ENCODE measurements at regions not wholly inside any gene's neighbourhood (a gene's known extent, or its start where the extent isn't known, plus 50 kb on each side); places are given as distances from the start of the nearest gene placed in this dataset.

DNA sequence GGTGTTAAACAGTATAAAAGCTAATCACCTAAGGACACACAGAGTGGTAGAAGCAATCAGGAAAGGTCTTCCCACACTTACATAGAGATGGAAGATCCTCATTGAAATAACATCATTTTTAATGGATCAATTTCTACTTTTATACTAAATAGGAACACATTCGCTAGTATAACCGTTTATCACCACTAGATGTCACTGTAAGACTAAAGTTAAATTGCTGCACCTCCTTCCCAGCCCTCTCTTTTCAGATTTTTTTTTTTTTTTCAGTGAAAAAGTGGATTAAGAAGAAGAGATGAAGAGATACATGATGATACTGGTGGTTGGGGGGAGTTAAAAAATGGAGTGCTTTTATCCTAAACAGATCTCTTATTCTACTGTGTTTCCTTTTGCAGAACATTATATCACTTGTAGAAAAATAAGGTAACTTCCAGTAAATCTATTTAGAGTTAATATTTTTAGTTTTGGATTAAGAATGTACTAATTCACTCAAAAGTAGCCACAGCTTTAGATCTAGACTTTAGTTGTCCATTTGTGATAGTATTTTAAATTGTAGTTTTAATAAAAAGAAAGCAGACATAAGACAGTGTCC is 116.9 kb upstream of the ARRDC3 start:
- no peaks in the 10 kb centered on the region for H4K20me1 ChIP-seq (ENCODE audit: insufficient read depth, low read length)
- H3K27ac ChIP-seq (ENCODE audit: low read depth, low read length): no peak overlapping the region
- no peaks in the 10 kb centered on the region for H3K36me3 ChIP-seq (ENCODE audit: insufficient read depth, low read length)
- no peak overlapping the region for H2AFZ ChIP-seq (ENCODE audit: low read length)
- no peak for DNase-seq (ENCODE audit: insufficient read length, low spot score, missing footprints)
- no peaks in the 10 kb centered on the region for H3K4me1 ChIP-seq (ENCODE audit: insufficient read depth, low read length)
- peaks cover 4% of the 10 kb centered on the region for H3K27me3 ChIP-seq (ENCODE audit: insufficient read depth, low read length)
- H3K4me2 ChIP-seq (ENCODE audit: insufficient read depth, low read length): no peak overlapping the region
- H3K79me2 ChIP-seq (ENCODE audit: insufficient read depth, low read length): no peaks in the 10 kb centered on the region
- no peaks in the 10 kb centered on the region for H3K9me3 ChIP-seq (ENCODE audit: low read depth, low read length)
- no peak overlapping the region for H3K4me3 ChIP-seq (ENCODE audit: insufficient read depth, low read length)
- TF ChIP-seq, protein P1, sequence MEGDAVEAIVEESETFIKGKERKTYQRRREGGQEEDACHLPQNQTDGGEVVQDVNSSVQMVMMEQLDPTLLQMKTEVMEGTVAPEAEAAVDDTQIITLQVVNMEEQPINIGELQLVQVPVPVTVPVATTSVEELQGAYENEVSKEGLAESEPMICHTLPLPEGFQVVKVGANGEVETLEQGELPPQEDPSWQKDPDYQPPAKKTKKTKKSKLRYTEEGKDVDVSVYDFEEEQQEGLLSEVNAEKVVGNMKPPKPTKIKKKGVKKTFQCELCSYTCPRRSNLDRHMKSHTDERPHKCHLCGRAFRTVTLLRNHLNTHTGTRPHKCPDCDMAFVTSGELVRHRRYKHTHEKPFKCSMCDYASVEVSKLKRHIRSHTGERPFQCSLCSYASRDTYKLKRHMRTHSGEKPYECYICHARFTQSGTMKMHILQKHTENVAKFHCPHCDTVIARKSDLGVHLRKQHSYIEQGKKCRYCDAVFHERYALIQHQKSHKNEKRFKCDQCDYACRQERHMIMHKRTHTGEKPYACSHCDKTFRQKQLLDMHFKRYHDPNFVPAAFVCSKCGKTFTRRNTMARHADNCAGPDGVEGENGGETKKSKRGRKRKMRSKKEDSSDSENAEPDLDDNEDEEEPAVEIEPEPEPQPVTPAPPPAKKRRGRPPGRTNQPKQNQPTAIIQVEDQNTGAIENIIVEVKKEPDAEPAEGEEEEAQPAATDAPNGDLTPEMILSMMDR (IDR thresholded peaks at IDR 0.05; ENCODE audit: extremely low read depth, low read depth, low read length): peak; percentile 61

DNA sequence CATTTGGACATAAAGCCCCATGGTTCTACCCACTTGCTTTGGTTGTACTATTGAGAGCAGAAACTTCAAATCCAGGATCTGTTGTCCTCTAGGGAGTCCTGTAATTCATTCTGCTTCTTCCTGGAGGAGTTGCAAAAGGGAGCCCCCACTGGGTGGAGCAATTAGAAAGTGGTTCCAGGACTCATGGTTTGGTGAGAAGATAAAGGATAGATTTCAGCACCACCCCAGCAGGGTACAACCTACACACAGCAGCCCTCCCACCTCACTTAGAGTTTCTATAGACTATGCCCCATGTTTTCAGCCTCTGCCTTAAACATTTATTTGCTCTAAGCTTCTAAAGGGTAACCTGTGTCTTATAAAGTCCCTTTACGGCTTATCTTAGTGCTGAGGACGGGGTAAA is 112.6 kb upstream of the ARRDC3 start:
- H3K36me3 ChIP-seq (ENCODE audit: insufficient read depth, low read length): no peaks in the 10 kb centered on the region
- no peak overlapping the region for H2AFZ ChIP-seq (ENCODE audit: low read length)
- H3K9me3 ChIP-seq (ENCODE audit: low read depth, low read length): no peaks in the 10 kb centered on the region
- peaks cover 4% of the 10 kb centered on the region for H3K27me3 ChIP-seq (ENCODE audit: insufficient read depth, low read length)
- no peaks in the 10 kb centered on the region for H3K79me2 ChIP-seq (ENCODE audit: insufficient read depth, low read length)
- no peak overlapping the region for H3K4me3 ChIP-seq (ENCODE audit: insufficient read depth, low read length)
- no peak for DNase-seq (ENCODE audit: insufficient read length, low spot score, missing footprints)
- no peak overlapping the region for H3K4me2 ChIP-seq (ENCODE audit: insufficient read depth, low read length)
- no peak overlapping the region for H3K27ac ChIP-seq (ENCODE audit: low read depth, low read length)
- no peaks in the 10 kb centered on the region for H4K20me1 ChIP-seq (ENCODE audit: insufficient read depth, low read length)
- H3K4me1 ChIP-seq (ENCODE audit: insufficient read depth, low read length): no peaks in the 10 kb centered on the region
- TF ChIP-seq, protein P1 (IDR thresholded peaks at IDR 0.05; ENCODE audit: extremely low read depth, low read depth, low read length): no peak

DNA sequence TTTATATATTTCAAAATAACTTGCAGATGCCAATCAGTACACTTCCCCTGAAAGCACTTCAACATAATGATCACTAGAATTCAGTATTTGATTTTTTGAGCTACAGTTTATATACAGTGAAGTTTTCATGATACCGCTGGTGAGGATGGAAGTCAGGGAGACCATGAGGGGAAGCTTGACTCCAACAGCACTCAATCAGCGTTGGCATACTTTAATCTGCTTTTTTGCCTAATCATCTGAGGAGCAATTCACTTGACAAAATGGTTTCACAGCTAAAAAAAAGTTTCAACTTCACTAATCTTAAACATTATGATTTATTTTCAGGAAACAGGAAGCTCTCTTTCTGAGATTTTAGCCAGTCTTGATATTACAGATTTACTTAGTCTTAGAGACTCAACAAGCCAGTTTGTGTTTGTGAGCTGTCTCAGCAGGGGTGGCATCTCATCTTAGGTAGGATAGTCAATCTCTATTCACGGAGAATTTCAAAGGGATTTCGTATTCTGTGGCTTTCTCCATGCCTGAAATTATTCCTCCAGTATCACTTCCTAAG is 111.4 kb upstream of the ARRDC3 start:
- Histone ChIP-seq H3K79me2 (ENCODE audit: insufficient read depth, low read length) (no peaks in the 10 kb centered on the region), H3K4me3 (ENCODE audit: insufficient read depth, low read length) (no peak overlapping the region), H3K36me3 (ENCODE audit: insufficient read depth, low read length) (no peaks in the 10 kb centered on the region), H3K27ac (ENCODE audit: low read depth, low read length) (no peak overlapping the region), H2AFZ (ENCODE audit: low read length) (no peak overlapping the region), H3K4me2 (ENCODE audit: insufficient read depth, low read length) (no peak overlapping the region), H3K27me3 (ENCODE audit: insufficient read depth, low read length) (peaks cover 4% of the 10 kb centered on the region), H4K20me1 (ENCODE audit: insufficient read depth, low read length) (no peaks in the 10 kb centered on the region), H3K4me1 (ENCODE audit: insufficient read depth, low read length) (no peaks in the 10 kb centered on the region), H3K9me3 (ENCODE audit: low read depth, low read length) (no peaks in the 10 kb centered on the region)
- no peak for DNase-seq (ENCODE audit: insufficient read length, low spot score, missing footprints)
- TF ChIP-seq, protein P1 (IDR thresholded peaks at IDR 0.05; ENCODE audit: extremely low read depth, low read depth, low read length): no peak

DNA sequence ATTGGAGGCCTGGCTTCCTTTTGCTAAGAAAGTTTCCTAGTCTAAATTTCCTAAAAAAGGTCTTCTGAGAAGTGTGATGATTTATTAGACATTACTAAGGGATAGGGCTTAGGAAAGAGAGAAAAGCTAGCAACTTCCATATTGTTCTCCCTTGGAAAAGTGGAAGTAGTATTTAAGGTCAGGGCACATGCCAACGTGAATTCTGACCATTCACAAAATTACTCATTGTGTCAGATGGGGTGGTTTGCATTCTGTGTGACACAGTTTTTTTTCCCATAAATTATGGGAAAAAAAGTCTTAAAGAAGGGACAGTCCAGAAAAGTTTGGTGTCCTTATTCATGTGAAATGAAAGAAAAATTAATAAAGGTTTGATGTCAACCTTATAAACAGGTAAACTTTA is 110.0 kb upstream of the ARRDC3 start:
- no peaks in the 10 kb centered on the region for H3K79me2 ChIP-seq (ENCODE audit: insufficient read depth, low read length)
- TF ChIP-seq, protein P1 (IDR thresholded peaks at IDR 0.05; ENCODE audit: extremely low read depth, low read depth, low read length): no peak
- H2AFZ ChIP-seq (ENCODE audit: low read length): no peak overlapping the region
- H3K9me3 ChIP-seq (ENCODE audit: low read depth, low read length): no peaks in the 10 kb centered on the region
- no peak overlapping the region for H3K4me3 ChIP-seq (ENCODE audit: insufficient read depth, low read length)
- no peak overlapping the region for H3K27ac ChIP-seq (ENCODE audit: low read depth, low read length)
- H3K4me2 ChIP-seq (ENCODE audit: insufficient read depth, low read length): no peak overlapping the region
- H3K27me3 ChIP-seq (ENCODE audit: insufficient read depth, low read length): no peaks in the 10 kb centered on the region
- no peaks in the 10 kb centered on the region for H3K36me3 ChIP-seq (ENCODE audit: insufficient read depth, low read length)
- no peaks in the 10 kb centered on the region for H4K20me1 ChIP-seq (ENCODE audit: insufficient read depth, low read length)
- no peak for DNase-seq (ENCODE audit: insufficient read length, low spot score, missing footprints)
- H3K4me1 ChIP-seq (ENCODE audit: insufficient read depth, low read length): no peaks in the 10 kb centered on the region
